Thyroid gland (tissue), 4 donors: ENCODE measurements at regions not wholly inside any gene's neighbourhood (a gene's known extent, or its start where the extent isn't known, plus 50 kb on each side); places are given as distances from the start of the nearest gene placed in this dataset.

ENCODE experiments used
- DNase-seq, 2 donors: peaks; one replicate each; pipeline ENCODE4 v3.0.0-alpha.2; 2019
- H3K27ac ChIP-seq, 3 donors: fragments of 200-600 bp; sonication (generic); 1 replicate in 2 of 3; 2 replicates in 1 of 3; pipeline ENCODE4 v1.5.1; 2016 to 2019; ENCODE audit warnings: mild to moderate bottlenecking in 1 of 3, moderate library complexity in 1 of 3
- H3K27me3 ChIP-seq: fragments of 200-600 bp; sonication (generic); one replicate; pipeline ENCODE4 v1.5.1; 2019
- H3K36me3 ChIP-seq, 2 donors: fragments of 200-600 bp; sonication (generic); one replicate each; pipeline ENCODE4 v1.5.1; 2016 to 2019
- H3K4me1 ChIP-seq, 2 donors: fragments of 200-600 bp; sonication (generic); one replicate each; pipeline ENCODE4 v1.5.1; 2017 to 2019
- H3K4me3 ChIP-seq, 3 donors: fragments of 200-600 bp; sonication (generic); replicated peaks in 1 of 3; 1 replicate in 2 of 3; 2 replicates in 1 of 3; pipeline ENCODE4 v1.5.1; 2016; ENCODE audit warnings: mild to moderate bottlenecking in 1 of 3
- H3K9me3 ChIP-seq: fragments of 200-600 bp; sonication (generic); one replicate; pipeline ENCODE4 v1.5.1; 2017
- CTCF ChIP-seq, 6 experiments: fragments of 200-600 bp in 3 of 6; fragments of 450-650 bp in 3 of 6; sonication (generic) in 3 of 6; IDR thresholded peaks; one replicate each; pipeline ENCODE4 v1.5.1; 2016 to 2019; ENCODE audit warnings: antibody characterized with exemption in 6 of 6, mild to moderate bottlenecking in 2 of 6, inconsistent platforms in 1 of 6, moderate library complexity in 1 of 6
- POLR2A ChIP-seq, 2 donors: fragments of 450-650 bp; IDR thresholded peaks; one replicate each; pipeline ENCODE4 v1.6.1; 2017; ENCODE audit warnings: antibody characterized with exemption in 2 of 2, mild to moderate bottlenecking in 2 of 2, moderate library complexity in 1 of 2
- WGBS, 2 donors: methylation state at CpG; one replicate each; pipeline ENCODE4 v1.1.5; 2017; 5-methylcytosine and 5-hydroxymethylcytosine counted together
- intact Hi-C: fragments of 100-400 bp; cut with DNase I; formaldehyde crosslinking; loops from one replicate; pipeline ENCODE4 v1.15.1; 2023

- H3K4me1 ChIP-seq, result no peaks in the 10 kb centered on the region
- intact Hi-C loops, result no loop called here
- 65 to 67% methylated on average over 1 of the region's 1 CpG for WGBS, 2 donors
- DNase-seq, result no peak
- H3K9me3 ChIP-seq, result no peaks in the 10 kb centered on the region
- H3K4me3 ChIP-seq, result no peak overlapping the region
- no peak for TF ChIP-seq CTCF (IDR thresholded peaks at IDR 0.05)
- no peak overlapping the region for H3K27ac ChIP-seq
- H3K36me3 ChIP-seq, result no peaks in the 10 kb centered on the region
- no peaks in the 10 kb centered on the region for H3K27me3 ChIP-seq
Measured at GRCh38 chr18:78911751-78912283, 67.8 kb upstream of the SALL3 start.

DNA sequence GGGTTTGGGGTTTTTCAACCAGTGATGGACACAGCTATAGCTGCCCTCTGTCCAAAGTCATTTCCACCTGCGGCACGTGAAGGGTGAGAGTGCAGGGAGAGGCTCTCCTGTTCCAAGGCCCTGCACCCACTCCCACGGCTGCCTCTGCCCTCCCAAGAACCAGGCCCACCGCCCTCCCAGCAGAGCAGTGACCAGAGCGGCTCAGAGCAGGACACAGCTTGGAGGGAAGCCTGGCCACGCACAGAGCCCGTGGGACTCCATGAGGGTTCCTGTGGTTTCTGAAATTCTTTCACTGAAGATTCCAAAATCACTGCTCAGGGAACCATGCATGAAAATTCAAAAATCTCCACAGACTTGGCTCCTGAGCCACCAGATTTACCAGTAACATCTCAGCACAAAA is 67.3 kb upstream of the SALL3 start:
- no peak for DNase-seq
- Histone ChIP-seq H3K27ac (no peak overlapping the region), H3K4me1 (no peaks in the 10 kb centered on the region), H3K9me3 (no peaks in the 10 kb centered on the region), H3K36me3 (no peaks in the 10 kb centered on the region), H3K4me3 (no peak overlapping the region), H3K27me3 (no peaks in the 10 kb centered on the region)
- intact Hi-C loops, result no loop called here
- TF ChIP-seq CTCF (IDR thresholded peaks at IDR 0.05), result no peak
- TF ChIP-seq POLR2A (IDR thresholded peaks at IDR 0.05), result no peak
- WGBS, 2 donors, result 87 to 90% methylated on average over 7 of the region's 7 CpGs

- Histone ChIP-seq H3K36me3 (no peaks in the 10 kb centered on the region), H3K27ac (no peak overlapping the region), H3K27me3 (no peaks in the 10 kb centered on the region), H3K9me3 (no peaks in the 10 kb centered on the region), H3K4me1 (no peaks in the 10 kb centered on the region), H3K4me3 (no peak overlapping the region)
- 67 to 92% methylated on average over 6 to 7 of the region's 18 CpGs for WGBS, 2 donors
- no peak for DNase-seq
- intact Hi-C loops, result no loop called here
- TF ChIP-seq CTCF (IDR thresholded peaks at IDR 0.05), result no peak
- TF ChIP-seq POLR2A (IDR thresholded peaks at IDR 0.05), result no peak
Measured at GRCh38 chr18:78912844-78913243, 66.8 kb upstream of the SALL3 start.

DNA sequence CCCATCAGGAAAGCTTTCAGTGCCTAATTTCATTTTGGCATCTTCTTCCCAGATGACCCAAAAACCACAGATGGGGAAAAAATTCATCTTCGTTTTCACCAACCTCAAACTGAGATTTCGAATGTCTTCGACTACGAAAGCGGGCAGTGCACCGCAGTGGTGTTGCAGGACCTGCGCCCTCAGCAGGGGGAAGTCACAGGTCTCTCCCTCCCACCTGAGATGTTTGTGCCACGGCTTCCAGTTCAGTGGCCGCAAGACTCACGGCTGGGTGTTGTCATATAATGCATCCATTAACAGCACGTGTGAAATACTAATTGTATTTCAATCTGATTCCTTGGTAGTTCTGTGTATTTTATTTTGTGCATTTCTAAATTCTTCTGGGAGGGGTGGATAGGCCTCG is 66.2 kb upstream of the SALL3 start:
- TF ChIP-seq CTCF (IDR thresholded peaks at IDR 0.05) (no peak), POLR2A (IDR thresholded peaks at IDR 0.05) (no peak)
- intact Hi-C loops, result no loop called here

DNA sequence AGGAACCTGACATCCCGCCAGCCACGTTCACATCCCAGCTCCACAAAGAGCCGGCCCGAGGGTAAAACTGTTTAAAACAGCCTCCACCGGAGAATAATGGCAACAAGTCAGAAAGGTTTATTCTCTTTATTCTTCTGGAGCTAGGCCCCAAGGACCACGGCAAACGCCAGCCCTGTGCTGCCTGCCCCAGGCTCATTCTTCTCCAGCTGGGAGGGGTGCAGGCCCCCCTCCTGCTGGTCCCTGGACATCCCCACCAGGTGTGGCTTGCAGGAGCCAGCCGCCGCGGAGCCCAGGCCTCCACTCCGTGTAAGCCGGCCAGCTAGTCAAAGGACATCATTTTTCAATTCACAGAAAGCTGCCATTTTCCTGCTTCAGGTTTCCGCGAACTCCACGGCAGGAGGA is 65.8 kb upstream of the SALL3 start:
- H3K4me3 ChIP-seq, result no peak overlapping the region
- H3K9me3 ChIP-seq, result no peaks in the 10 kb centered on the region
- H3K36me3 ChIP-seq, result no peaks in the 10 kb centered on the region
- intact Hi-C loops, result no loop called here
- H3K27me3 ChIP-seq, result no peaks in the 10 kb centered on the region
- no peak overlapping the region for H3K27ac ChIP-seq
- WGBS, 2 donors, result 74 to 87% methylated on average over 15 of the region's 15 CpGs
- TF ChIP-seq POLR2A (IDR thresholded peaks at IDR 0.05) (no peak), CTCF (IDR thresholded peaks at IDR 0.05) (no peak)
- DNase-seq, result no peak
- H3K4me1 ChIP-seq, result no peaks in the 10 kb centered on the region

More for the DNA sequence above, 66.2 kb upstream of the SALL3 start:
- Histone ChIP-seq H3K4me3 (no peak overlapping the region), H3K27me3 (no peaks in the 10 kb centered on the region), H3K36me3 (no peaks in the 10 kb centered on the region), H3K4me1 (no peaks in the 10 kb centered on the region), H3K9me3 (no peaks in the 10 kb centered on the region), H3K27ac (no peak overlapping the region)
- DNase-seq, result no peak
- 88 to 90% methylated on average over 12 of the region's 12 CpGs for WGBS, 2 donors
